CD4-positive, alpha-beta T cell treated with Interleukin-21 for 1 hour (primary cell): ENCODE measurements at regions not wholly inside any gene's neighbourhood (a gene's known extent, or its start where the extent isn't known, plus 50 kb on each side); places are given as distances from the start of the nearest gene placed in this dataset.

ENCODE experiments used
- DNase-seq: peaks from one replicate; pipeline ENCODE4 v3.0.0-alpha.2; 2020

DNA sequence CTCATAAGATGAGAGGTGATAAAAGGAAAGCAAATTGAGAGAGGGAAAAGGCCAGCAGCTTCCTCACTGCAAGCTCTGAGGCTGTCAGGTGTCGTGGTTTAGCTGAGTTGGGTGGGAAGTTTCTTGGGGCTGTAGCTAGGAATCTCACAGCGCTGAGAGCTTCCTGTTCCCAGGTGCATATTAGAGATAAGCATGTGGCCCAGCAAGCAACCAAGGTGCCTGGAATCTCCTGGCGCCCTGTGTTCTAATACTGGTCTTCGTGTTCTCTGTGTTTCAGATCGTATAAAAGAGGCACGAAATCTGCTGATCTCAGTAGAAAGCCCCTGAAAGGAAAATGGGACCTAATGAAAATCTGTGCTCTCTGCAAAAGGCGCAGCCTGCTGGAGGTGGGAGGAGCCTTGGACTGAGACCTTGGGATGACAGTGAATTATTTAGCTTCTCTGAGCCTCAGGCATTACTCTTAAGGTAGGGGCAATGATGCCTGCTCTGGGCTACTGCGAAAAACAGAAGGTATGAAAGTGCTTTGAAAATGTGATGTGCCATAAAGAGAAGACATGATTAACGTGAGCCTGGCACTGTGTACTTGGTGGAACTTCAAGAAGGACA lies 499.9 kb downstream of the TBL1XR1 start:
- no peak for DNase-seq

DNA sequence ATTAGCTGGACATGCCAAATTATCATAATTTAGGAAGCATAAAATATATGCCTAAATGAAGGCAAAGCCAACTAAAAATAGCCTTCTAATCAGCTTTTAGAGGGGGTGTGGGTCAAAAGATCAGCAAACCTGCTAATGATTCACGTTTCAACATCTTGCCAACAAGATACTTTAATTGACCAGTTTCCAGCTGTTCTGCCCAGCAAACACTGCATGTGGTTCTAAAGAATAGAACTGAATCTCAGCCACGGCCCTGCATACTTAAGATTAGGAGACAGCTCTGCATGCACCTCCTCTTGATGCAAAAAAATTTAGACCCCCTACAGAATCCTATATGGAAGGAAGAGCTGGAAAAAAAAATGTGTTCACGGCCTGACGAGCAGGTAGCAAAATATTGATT lies 500.5 kb downstream of the TBL1XR1 start:
- DNase-seq, result no peak

DNA sequence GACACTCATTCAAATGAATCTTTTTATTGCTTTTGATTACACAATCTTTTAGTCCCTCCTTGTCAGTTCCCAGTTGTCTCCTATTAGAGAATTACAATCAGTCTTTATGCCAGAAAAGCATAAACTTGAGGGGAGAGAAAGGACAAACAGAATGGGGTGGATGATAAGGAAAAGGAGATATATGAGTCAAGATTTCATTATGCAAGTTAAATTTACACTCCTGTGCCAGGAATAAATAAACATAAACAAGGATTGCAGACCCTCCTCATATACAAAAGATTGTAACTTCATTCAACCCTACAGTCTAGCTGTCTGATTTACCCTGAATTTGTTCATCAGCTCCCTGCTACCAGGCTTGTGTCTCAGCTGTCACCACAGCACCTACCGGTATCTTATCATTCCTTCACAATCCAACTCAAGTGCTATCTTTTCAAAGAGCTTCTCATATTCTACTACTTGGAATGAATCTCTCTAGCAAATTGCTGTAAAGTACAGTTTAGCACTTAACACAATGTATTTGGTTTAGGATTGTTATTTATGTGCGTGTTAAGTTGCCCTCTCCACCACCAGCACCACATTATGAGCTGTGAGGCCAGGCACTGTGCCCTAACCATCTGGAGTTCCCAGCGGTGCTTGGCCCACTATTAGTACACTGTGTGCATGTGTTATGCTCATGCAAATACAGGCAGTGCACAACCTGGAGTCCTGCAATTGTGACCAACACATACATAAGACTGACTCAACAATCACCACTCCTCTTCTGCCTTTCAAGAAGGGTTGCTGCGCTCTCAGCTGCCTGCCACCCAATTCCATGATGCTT lies 504.1 kb downstream of the TBL1XR1 start:
- no peak for DNase-seq

DNA sequence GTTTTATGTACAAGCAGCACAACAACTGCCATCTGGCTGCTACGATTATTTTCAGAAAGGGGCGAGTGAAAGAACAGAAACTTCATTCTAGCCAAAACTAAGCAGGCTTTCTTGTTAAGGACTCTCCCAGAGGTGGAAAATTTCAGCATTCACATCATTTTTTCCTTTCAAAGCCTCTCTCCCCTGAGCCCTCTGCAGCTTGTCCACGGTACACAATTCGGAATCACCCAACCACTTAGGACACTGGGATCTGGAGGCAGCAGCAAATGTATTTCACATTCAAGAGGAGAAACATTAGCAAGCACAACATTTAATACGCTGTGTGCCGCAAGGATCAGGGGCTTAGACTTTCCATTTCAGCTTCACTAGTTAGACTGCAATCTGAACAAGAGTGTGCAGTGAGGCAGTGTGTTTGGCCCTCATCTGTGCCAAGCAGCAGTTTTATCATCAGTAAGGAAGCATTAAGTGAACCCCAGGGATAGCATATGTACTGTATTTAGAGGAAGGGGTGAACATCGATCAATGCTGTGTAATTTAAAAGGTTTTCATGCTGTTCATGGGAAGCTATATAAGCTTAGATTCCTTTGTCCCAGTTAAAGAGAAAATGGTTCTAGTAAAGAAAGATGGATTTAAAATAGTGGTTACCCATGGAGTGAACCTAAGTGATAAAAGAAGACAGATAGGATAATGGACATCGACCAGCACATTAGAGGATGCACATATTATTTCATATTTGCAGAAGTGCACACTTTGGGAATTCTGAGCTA lies 504.9 kb downstream of the TBL1XR1 start:
- DNase-seq, result no peak

DNA sequence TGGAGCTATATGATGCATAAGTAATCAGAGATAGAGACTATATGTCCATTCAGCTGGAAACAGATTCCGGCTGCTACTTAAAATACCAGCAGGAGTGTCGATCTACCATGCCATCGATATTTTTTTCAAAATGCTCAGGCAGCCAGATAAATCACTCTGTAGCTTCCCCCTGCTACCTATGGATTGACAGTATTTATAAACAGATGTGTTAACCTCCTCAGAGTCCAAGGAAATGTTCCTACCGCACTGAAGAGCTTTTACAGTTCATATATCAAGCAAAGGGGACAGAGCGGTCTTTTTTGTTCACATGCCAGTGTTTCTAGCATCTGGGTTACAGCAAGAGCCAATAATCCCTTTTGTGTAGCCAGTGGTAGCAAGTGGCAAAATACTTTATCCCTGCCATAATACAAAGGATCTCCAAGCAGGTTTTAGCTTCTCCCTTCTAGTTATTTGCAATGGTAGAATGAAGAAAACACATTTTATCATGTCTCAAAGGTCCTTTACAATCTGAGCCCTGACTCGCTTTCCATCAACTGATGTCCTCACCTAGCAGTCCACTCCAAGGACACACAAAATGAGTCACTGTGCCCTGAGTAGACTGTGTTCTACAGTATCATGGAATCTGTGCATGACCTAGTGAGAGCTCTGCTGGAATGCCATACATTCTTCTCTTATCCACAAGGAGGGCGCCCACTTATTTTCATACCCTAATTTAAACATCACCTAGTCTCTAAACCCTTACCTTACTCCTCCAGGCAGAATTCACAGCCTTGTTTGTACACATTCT lies 507.0 kb downstream of the TBL1XR1 start:
- DNase-seq, result no peak

DNA sequence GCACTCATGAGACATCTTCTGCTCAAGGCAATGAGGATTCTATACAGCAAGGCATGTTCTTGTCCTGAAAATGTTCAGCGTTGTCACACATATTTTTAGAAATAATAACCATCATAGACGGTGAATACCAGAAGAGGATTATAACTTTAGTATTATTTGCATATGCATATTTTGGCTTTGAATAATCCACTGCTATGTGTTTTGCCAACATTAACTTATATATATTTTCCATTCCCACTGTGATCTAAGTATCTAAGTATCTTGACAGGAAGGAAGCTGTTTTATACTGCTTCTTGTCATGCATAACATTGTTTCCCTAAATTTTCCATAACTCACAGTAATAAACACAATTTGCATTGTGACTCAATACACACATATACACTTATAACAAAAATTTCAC lies 509.5 kb downstream of the TBL1XR1 start:
- DNase-seq, result no peak

DNA sequence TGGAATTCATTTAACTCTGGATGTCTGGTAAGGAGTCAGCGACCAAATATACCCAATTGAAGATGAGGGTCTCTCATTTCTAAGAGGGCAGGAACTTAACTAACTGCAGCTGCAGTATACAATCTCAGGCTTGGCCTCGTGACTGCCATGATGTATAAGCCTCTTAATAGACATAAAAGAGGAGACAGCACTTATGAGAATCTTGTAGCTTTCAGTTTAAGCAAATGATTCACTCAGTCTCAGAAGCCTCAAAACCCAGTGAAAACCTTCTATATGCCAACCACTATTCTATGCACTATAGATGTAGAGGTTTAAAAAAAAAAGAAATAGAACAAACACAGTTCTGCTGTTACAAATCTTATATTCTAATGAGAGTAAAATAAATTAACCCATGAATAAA lies 513.9 kb downstream of the TBL1XR1 start:
- DNase-seq, result no peak

DNA sequence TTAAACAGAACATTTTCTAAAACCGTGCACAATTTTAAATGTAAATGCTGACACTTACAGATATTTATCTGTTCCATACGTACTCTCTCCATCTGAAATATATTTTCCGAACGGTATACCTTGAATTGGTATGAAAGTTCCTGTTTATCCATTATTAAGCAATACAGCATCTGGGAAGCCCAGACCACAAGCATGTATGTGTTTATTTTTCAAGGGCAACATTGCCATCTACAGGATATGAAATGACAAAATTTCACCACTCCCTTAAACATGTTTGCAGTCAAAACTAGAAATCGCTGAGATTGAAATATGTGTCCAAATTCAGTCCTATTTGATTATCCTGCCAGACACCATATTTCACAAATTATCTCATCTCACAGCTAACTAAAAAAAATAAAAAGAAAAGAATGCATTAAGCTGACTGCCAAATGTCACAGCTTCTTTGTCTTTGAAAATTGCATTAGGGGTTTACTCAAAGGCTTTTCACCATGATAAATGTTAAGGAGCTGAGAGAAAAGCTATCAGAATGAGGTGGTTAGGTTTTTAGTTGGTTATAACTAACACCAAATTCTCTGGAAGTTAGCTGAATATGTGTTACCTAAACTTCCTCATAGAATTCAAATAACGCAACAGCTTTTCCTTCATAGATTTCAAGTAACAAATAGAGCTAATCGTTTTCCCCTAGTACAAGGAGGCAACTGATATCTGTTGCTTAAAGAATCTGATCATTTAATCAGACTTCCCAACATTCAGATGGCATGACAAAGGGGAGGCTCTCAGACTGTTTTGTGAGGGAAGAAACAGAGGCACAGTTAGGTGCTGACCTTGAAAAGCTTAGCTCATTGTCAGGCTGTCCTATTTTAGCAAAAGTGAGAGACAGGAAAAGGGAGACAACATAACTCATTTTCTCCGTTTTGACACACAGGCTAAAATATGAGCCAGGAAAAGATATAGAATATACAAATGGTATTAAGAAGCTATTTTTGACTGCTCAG lies 533.1 kb downstream of the TBL1XR1 start:
- no peak for DNase-seq

DNA sequence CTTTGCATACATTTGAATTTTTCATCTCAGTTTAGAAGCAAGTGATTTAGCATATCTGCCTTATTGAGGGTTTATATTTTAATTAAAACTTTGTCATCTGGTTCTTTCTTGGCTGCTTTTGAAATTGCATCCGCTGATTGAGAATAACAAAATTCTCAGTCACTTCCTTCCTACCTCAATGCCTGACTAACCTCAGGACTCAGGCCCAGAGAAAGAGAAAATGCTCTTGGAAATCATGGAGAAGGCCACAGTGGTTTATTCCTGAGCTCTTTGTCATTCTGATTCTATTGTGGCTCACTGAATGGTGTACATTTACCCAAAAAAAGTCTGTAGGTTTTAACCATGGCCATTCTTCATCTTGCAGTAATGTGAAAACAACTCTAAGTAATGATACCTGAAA lies 533.9 kb downstream of the TBL1XR1 start:
- DNase-seq, result no peak

DNA sequence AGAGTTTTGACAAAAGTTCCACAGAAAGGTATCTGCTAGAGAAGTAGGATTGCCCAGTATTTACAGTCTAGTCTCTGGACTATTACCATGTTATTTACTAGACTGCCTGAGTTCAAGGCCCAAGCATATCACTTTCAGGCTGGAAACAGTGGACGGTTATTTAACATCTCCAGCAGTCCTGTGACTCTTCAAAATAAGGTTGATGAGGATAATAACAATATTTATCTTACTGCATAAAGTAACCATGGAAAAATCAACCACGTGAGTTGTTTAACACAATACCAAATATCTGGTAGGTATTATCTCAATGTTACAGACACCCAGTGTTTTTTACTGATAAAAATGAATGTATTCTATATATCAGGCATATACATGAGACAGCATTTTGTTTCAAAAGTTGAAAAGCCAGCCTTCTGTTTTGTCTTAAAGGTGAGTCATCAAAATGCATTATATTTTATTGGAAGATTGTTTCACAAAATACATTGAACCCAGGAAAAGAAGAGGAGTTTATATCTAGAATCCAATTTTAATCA lies 535.8 kb downstream of the TBL1XR1 start:
- no peak for DNase-seq

DNA sequence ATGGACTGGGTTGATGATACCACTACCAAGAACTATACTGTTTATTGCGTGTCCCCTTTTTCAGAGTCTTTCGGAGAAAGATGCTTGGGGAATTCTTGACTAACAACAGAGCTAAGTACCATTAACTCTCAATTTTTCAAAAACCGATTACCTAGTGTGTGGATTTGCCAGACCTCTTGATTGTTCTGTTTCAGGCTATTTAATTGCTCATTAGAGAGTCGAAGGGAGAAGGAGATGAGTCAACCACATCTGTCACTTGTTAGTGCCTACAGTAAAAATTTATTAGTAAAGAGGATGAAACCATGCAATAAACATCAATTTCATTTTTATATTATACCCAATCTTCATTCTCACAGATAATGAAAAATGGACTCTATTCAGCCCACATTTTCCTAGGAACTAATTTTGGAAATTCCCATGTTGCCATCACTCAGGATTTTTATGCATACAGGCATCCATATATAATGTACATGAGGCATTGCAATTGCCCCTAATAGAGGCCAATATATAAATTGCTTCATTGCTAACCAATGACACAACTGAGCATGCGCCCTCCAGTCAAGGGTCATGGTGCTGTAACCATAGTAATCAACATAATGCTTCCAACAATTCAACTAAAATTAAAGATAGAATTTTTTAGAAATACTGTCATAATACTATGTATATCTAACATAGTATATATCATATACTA lies 541.7 kb downstream of the TBL1XR1 start:
- DNase-seq, result no peak

DNA sequence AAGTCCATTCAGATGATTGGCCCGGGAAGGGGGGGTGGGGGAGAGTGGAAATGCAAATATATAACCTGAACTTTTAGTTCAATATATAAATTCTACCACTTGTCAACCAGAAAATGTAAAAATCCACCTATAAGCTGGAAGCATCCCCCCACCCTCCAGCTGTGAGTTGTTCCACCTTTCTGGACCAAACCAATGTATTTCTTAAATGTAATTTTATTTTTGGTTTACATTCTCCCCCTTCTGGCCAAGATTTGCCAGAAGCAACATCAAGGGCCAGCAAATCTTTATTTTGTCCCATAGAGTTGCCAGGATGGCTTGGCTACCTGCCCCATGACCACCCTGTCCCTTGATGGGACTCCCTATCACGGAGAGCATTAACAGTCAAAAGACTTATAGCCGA lies 545.7 kb downstream of the TBL1XR1 start:
- no peak for DNase-seq

DNA sequence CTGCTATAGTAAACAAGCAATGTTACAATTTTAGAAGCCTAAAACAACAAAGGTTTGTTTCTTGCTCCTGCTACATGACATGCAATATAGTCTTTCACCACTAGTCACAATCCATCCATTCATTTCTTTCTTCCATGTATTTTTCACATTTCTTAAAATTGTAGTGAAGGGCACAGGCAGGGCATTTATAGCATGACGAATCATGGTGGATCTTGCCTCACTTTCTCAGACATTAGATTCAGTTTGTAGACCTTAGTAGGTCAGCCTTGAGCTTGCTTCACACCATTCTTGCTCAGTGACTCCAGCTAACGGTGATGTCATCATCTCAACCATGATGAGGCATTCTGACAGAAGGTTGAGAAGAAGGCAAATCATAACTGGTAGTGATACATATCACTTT lies 546.8 kb downstream of the TBL1XR1 start:
- DNase-seq, result no peak

DNA sequence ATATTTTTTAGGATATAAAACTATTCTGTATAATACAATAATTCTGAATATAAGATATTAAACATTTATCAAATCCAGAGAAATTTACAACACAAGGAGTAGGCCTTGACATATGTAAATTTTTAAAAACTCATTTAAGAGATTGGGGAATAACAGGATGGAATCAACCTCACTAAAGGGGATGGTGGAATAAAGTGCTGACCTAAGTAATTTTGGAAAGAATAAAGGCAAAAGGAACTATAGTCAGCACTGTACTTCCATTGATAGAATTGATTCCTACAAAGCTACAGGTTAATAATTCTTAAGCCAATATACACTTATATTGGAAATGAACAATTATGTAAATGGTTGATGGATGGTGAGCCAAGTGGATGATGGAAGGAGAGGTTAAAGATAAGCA lies 549.3 kb downstream of the TBL1XR1 start:
- no peak for DNase-seq

DNA sequence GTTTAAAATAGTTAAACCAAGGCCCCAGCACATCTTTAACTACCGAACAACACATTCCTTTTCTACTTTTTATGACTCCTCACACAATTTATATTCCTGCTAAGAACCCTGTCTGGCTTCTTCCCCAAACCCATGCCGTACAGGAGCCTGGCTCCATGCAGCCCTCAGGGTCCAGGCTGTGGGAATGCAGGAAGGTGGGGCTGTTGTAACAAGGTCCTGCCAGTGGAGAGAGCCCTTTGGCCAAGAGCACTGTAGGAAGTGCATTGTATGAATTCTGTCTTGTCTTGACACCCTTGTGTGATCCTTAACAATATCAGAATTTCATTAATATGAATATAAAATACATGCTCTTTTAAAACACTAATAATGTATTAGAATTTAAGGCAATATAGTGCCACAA lies 563.8 kb downstream of the TBL1XR1 start:
- DNase-seq, result no peak

DNA sequence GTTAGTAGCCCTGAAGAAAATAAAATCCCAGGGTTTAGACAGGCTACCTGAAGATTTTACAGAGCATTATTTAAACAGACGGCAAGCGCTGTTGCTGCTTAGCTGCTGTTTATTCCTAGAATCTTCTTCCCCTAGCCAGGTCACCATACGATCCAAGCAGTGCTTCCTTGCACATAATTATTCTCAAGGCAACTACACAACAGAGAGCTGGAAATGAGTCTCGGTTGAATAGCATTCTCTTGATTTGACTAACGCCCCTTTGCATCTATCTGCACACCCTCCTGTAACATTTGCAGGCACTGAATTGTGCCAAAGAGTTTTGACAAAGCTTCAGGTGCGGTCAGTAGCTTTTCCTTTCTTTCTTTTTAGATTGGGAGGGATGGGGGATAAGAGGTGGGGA lies 564.4 kb downstream of the TBL1XR1 start:
- DNase-seq, result no peak

DNA sequence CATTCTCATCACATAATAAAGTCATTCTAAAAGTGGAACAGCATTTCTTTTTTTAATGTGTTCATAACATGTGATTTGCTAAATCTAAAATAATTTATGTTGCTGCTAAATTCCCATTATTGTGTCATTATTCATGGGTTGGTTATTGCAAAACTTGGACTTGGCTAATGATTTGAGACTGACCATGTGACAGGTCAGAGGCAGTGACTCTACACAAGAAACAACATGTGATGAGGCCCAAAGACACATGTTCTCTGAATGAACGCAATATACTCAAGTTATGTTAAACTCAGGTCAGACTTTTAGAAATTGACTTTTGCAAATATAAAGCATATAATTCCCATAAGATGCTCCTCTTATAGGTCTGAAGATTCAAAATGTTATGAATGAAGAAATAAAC lies 566.1 kb downstream of the TBL1XR1 start:
- DNase-seq, result no peak

DNA sequence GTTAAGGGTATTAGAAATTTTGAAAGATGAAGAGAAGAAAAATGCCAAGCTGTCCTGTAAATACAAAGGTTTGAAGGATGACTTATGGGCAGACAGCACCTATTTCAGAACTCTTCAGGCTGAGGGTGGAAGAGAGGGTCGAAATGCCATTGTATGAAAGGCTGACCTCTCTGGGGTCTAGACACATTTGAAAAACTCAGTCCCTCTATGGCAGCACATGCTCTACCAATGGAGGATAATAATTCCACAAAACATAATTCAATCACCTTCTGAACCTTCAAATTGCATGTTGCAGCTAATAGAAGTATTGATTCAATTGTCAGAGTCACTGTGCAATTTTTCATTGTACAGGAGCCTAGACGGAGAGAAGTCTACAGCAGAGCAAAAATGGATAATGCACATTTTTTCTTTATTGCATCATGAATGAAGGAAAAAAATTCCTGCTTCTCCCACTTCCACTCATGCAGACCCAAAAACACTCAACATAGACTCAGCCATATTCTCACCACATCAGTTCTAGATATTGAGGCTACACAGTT lies 569.1 kb downstream of the TBL1XR1 start:
- no peak for DNase-seq

DNA sequence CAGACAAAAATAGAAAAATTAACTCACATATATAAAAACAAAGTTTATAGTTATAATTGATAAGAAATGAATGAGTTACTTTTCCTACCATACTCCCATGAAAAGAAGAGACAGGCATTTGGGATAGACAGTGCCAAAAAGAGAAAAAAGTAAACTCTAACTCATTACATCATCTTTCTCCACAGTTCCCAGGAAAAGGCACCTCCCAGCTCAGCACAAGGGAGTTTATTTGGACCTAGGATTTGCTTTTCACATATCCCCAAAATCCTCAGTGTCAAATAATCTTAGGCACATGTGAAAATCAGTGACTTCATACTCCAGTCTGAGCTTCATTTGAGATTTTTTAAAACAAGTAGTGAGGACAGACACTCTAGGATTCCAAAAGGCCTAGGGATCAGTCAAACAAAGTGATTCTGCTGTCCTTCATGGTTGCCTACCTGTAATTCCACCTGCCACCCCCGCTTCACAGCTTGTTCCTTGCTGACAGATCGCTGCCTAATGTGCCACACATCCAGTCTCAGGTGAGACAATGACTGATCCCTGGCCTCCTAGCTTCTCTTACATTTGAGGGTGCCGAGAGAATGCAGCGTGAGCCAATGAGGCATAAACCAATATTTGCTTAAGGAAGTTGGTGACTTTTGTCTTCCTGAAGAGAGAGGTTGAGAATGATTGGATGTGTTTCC lies 573.7 kb downstream of the TBL1XR1 start:
- DNase-seq, result no peak

DNA sequence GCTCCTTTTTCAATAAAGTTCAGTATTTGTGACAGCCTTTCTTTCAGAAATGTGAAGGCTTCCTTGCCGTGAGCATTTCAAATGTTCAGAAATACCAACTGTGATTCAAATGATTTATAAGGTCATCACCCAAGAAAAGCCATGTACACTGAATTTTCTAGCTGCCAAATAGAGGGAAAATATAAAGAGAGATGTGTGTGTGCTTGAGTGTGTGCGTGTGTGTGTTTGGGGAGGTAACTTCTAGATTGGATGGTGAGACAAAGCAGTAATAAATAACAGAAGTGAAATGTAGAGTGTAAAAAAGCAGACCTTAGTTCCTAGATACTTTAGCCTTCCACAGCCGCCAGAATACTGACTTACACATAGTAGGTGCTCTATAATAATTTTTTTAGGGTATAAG lies 577.4 kb downstream of the TBL1XR1 start:
- DNase-seq, result no peak
